ENCODE measurements at regions not wholly inside any gene's neighbourhood (a gene's known extent, or its start where the extent isn't known, plus 50 kb on each side); places are given as distances from the start of the nearest gene placed in this dataset.

GRCh38 chr6:5930968-5931367, 75.8 kb downstream of the NRN1 start:
- TF ChIP-seq, protein P1, sequence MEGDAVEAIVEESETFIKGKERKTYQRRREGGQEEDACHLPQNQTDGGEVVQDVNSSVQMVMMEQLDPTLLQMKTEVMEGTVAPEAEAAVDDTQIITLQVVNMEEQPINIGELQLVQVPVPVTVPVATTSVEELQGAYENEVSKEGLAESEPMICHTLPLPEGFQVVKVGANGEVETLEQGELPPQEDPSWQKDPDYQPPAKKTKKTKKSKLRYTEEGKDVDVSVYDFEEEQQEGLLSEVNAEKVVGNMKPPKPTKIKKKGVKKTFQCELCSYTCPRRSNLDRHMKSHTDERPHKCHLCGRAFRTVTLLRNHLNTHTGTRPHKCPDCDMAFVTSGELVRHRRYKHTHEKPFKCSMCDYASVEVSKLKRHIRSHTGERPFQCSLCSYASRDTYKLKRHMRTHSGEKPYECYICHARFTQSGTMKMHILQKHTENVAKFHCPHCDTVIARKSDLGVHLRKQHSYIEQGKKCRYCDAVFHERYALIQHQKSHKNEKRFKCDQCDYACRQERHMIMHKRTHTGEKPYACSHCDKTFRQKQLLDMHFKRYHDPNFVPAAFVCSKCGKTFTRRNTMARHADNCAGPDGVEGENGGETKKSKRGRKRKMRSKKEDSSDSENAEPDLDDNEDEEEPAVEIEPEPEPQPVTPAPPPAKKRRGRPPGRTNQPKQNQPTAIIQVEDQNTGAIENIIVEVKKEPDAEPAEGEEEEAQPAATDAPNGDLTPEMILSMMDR (IDR thresholded peaks at IDR 0.05): no peak
- TF ChIP-seq POLR2A (IDR thresholded peaks at IDR 0.05) (no peak), EP300 (IDR thresholded peaks at IDR 0.05) (no peak)

Measured in ovary (tissue), 3 donors.